LNCAP (cell line): ENCODE measurements at regions not wholly inside any gene's neighbourhood (a gene's known extent, or its start where the extent isn't known, plus 50 kb on each side); places are given as distances from the start of the nearest gene placed in this dataset.

ENCODE experiments used
- TF ChIP-seq, protein P1 (sequence below): fragments of 450-650 bp; IDR thresholded peaks from 2 replicates; pipeline ENCODE4 v1.5.1; 2017; ENCODE audit warnings: mild to moderate bottlenecking

DNA sequence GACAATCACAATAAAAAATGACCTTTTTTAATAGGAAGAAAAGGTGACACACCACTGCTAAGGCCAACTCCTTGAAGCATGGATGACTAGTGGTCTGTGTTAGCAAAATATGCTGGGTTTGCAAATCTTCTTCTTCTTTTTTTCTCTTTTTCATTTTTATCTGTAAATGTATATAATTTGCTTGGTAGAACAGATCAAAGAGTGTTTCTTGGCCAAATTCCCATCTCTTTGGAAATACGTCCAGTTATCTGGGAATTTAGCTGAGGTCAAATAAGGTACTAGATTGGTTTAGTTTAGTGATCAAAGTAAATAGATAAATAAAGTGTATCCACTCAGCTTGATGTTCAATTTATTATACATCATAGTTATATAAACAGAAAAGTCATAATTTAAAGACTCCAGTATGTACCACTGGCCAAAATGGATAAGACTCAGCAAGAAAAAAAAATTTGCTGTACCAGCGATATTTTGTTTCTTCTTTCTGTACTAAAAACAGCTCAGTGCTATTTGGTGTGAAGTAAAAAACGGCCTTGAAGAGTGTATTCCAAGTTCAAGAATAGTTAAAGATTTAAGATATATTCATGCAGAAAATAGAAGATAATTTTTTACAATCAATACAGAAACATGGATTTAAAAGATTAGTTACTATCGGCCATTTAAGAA, 738.6 kb upstream of the PIK3C3 start:
- TF ChIP-seq, protein P1, sequence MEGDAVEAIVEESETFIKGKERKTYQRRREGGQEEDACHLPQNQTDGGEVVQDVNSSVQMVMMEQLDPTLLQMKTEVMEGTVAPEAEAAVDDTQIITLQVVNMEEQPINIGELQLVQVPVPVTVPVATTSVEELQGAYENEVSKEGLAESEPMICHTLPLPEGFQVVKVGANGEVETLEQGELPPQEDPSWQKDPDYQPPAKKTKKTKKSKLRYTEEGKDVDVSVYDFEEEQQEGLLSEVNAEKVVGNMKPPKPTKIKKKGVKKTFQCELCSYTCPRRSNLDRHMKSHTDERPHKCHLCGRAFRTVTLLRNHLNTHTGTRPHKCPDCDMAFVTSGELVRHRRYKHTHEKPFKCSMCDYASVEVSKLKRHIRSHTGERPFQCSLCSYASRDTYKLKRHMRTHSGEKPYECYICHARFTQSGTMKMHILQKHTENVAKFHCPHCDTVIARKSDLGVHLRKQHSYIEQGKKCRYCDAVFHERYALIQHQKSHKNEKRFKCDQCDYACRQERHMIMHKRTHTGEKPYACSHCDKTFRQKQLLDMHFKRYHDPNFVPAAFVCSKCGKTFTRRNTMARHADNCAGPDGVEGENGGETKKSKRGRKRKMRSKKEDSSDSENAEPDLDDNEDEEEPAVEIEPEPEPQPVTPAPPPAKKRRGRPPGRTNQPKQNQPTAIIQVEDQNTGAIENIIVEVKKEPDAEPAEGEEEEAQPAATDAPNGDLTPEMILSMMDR = no peak

DNA sequence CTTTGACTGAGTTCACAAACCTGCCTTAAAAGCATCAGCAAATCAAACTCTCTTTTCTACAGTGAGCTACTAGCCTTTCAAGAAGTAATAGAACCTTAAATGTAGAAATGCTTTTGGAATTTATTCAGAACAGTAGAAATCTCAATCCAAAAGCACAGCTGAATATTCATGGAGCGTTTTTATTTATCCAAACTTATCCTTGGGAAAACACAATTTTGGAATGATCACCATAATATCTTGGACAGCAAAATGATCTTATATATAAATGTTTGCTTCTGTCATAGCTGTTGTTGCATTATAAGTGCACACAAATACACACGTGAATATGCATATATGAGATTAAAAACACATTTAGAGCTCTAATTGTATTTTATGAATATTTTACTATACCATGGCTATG, 747.3 kb upstream of the PIK3C3 start:
- TF ChIP-seq, protein P1 = no peak

DNA sequence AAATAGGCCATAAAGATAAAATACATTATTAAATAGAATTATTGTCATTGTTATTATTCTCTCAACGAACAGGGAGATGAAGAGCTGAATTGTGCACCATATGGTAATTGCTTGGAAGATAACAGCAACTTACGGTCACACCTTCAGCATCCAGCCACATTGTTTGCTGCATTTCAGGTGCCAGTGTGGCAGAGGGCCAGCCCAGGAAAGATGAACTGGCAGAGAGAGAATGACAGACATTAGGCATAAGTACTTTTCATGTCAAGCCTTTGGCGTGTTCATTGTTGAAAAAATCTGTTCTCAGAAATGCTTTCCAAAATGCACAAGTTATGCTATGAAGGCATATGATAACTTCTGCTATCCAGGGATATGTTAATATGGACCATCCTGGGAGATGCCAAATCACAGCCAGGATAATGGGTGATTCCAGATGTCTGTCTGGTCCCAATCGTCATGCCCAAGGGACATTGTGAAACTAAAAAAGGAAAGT, 748.6 kb upstream of the PIK3C3 start:
- TF ChIP-seq, protein P1 = no peak

DNA sequence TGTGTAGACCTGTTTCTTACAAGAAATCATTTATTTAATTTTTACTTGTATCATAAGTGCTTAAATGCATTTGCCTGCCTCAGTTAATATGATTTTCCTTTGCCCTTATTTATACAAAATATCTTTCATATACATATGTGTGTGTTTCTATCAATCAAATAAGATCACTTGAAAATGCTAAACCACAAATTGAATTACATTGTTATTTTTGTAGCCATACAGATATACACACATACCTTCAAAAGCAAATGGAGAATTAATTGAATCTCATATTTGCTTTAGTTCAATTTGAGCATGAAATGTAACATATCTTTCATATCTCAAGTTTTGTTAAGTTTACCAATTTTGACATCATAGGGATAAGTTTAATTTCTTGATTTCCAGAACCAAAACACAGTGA, 755.8 kb upstream of the PIK3C3 start:
- TF ChIP-seq, protein P1 = no peak

DNA sequence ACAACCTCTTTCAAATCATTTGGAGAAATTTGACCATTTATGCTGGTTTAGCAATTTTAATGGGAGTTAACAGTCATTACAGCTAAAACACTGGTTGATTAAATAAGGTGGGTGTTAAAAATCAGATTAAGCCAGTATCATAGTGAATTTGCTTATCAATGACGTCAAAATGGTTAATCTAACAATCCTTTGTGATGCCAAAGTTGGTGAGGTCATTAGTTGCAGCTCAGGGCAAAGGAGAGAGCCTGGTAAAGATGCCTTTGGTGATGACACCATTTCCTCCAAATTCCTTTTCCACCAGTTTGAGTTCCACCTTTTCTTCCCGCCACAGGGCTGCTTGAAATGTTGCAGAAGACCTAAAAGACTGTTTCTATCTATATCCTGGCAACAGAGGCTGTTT, 757.1 kb upstream of the PIK3C3 start:
- TF ChIP-seq, protein P1 = no peak

DNA sequence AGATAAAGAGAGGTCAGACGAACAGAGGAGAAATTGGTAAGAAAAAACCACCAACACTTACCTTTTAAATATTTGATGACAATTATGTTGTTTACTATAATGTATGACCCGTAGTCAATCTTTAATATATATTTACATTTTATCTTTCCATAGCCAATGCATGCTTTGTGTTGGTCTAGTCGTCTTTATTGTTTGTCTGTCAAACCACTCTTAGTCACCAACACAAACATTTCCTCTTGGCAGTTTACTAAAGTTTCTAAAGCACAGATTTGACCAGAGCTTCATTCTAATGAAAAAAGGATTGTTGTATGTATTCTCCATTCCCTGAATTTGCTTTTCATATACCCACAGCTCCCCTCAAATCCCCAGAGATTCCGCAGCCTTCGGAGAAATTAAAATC, 784.7 kb upstream of the PIK3C3 start:
- TF ChIP-seq, protein P1 = no peak

DNA sequence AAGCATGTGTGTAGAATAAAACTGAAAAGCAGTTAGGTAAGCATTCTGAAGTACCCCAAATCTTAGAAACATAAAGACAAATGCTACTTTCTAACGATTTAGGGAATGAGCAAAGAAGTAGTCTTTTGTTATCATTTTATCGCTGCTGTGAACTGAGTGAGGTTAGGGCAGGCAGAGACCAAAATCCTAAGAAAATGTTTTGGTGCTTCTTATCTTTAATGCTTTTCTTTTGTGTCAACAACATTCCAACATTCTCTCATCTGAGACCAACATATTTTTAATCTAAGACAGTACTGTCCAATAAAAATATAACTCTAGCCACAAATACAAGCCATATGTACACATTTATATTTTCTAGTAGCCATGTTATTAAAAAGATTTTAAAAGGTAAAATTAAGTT, 789.4 kb upstream of the PIK3C3 start:
- TF ChIP-seq, protein P1 = no peak

DNA sequence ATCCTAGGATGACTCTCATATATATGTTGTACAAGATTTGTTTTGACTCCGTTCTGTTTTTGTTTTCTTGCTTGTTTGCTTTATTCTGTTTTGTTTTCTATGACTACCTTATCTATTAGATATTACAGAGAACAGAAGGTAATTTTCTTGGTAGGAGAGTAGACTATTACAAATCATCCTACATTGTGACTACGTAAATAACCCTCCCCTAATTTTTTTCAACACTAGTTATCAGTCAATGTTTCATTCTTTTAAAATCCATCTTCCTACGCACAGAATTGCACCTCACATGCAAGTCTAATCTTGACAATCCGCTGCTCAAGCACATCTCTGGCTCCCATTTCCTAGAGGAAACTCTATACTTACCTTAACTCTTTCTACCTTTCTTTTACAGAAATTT, 792.3 kb upstream of the PIK3C3 start:
- TF ChIP-seq, protein P1 = no peak
